ENCODE measurements at regions not wholly inside any gene's neighbourhood (a gene's known extent, or its start where the extent isn't known, plus 50 kb on each side); places are given as distances from the start of the nearest gene placed in this dataset.

DNA sequence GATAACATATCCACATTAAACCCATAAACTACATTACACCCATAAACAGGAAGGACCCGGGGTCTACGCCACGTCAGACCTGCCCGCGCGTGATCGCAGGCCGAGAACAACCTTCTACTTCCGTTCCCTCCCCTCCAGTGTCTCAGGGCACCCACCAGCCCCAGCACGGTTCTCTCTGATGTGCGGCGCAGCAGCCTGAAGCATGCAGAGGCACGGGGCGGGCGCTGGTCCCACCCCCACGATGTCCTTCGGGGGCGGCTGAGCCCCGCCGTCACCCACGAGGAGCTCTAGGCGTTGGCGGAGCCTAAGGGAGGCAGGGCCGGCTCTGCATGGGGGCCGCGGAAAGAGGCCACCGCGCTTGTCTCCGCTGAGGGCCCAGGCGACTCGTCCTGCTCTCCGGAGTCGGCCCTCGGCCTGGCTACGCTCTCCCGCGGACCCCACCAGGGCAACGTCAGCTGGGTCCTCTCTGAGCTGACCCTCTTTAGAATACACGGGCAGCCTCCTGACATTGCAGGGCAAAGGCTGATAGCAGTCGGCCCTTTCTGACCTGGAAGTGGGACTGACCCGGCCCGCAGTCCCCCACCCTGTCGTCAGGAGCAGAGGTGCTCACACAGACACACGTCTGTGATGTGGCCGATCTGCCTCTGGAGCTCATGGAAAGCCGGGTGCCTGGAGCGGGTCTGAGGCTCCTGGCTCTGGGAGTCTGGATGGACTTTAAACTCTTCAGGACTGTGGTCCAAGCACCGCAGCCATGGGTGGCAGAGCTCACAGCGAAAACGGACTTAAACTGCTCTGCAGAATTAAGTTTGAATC lies 65.6 kb upstream of the ADGRA1 start:
- ChIA-PET POLR2A (no interaction called here), CTCF (interaction anchor here (0.6 to 1.4 kb wide), 2 partner anchors 29 to 211 kb away, joined by 3 read pairs; no protein-coding TSS in a partner anchor)
- Mint-ChIP-seq H3K36me3 (no peaks in the 10 kb centered on the region), H3K27me3 (ENCODE audit: low read depth) (peaks cover 16% of the 10 kb centered on the region), H3K4me1 (peaks cover 14% of the 10 kb centered on the region), H3K27ac (no peak overlapping the region; the same call in 1 of the 2 replicates), H3K4me3 (no peak overlapping the region), H3K9me3 (no peaks in the 10 kb centered on the region)
- ATAC-seq (no peak), DNase-seq (ENCODE audit: low spot score) (no peak)
- no peak for TF ChIP-seq ESRRA (CRISPR knock-in tag; IDR thresholded peaks at IDR 0.05; ENCODE audit: borderline replicate concordance)
- TF ChIP-seq, protein P1, sequence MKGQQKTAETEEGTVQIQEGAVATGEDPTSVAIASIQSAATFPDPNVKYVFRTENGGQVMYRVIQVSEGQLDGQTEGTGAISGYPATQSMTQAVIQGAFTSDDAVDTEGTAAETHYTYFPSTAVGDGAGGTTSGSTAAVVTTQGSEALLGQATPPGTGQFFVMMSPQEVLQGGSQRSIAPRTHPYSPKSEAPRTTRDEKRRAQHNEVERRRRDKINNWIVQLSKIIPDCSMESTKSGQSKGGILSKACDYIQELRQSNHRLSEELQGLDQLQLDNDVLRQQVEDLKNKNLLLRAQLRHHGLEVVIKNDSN (CRISPR knock-in tag; IDR thresholded peaks at IDR 0.05), result no peak
- TF ChIP-seq RELA (CRISPR knock-in tag; IDR thresholded peaks at IDR 0.05; ENCODE audit: borderline replicate concordance), result no peak
- TF ChIP-seq CBFB (CRISPR knock-in tag; IDR thresholded peaks at IDR 0.05; ENCODE audit: low read depth), result no peak
- no peak for TF ChIP-seq HMGA2 (CRISPR knock-in tag; IDR thresholded peaks at IDR 0.05)
- TF ChIP-seq, protein P2, sequence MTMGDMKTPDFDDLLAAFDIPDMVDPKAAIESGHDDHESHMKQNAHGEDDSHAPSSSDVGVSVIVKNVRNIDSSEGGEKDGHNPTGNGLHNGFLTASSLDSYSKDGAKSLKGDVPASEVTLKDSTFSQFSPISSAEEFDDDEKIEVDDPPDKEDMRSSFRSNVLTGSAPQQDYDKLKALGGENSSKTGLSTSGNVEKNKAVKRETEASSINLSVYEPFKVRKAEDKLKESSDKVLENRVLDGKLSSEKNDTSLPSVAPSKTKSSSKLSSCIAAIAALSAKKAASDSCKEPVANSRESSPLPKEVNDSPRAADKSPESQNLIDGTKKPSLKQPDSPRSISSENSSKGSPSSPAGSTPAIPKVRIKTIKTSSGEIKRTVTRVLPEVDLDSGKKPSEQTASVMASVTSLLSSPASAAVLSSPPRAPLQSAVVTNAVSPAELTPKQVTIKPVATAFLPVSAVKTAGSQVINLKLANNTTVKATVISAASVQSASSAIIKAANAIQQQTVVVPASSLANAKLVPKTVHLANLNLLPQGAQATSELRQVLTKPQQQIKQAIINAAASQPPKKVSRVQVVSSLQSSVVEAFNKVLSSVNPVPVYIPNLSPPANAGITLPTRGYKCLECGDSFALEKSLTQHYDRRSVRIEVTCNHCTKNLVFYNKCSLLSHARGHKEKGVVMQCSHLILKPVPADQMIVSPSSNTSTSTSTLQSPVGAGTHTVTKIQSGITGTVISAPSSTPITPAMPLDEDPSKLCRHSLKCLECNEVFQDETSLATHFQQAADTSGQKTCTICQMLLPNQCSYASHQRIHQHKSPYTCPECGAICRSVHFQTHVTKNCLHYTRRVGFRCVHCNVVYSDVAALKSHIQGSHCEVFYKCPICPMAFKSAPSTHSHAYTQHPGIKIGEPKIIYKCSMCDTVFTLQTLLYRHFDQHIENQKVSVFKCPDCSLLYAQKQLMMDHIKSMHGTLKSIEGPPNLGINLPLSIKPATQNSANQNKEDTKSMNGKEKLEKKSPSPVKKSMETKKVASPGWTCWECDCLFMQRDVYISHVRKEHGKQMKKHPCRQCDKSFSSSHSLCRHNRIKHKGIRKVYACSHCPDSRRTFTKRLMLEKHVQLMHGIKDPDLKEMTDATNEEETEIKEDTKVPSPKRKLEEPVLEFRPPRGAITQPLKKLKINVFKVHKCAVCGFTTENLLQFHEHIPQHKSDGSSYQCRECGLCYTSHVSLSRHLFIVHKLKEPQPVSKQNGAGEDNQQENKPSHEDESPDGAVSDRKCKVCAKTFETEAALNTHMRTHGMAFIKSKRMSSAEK (CRISPR knock-in tag; IDR thresholded peaks at IDR 0.05; ENCODE audit: borderline replicate concordance), result no peak
- TF ChIP-seq, protein P3, sequence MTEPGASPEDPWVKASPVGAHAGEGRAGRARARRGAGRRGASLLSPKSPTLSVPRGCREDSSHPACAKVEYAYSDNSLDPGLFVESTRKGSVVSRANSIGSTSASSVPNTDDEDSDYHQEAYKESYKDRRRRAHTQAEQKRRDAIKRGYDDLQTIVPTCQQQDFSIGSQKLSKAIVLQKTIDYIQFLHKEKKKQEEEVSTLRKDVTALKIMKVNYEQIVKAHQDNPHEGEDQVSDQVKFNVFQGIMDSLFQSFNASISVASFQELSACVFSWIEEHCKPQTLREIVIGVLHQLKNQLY (CRISPR knock-in tag; IDR thresholded peaks at IDR 0.05), result no peak
- TF ChIP-seq, protein P4, sequence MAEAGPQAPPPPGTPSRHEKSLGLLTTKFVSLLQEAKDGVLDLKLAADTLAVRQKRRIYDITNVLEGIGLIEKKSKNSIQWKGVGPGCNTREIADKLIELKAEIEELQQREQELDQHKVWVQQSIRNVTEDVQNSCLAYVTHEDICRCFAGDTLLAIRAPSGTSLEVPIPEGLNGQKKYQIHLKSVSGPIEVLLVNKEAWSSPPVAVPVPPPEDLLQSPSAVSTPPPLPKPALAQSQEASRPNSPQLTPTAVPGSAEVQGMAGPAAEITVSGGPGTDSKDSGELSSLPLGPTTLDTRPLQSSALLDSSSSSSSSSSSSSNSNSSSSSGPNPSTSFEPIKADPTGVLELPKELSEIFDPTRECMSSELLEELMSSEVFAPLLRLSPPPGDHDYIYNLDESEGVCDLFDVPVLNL (CRISPR knock-in tag; IDR thresholded peaks at IDR 0.05; ENCODE audit: borderline replicate concordance, low read depth), result no peak
- no peak for TF ChIP-seq NFE2L1 (CRISPR knock-in tag; IDR thresholded peaks at IDR 0.05)
- TF ChIP-seq ZNF263 (CRISPR knock-in tag; IDR thresholded peaks at IDR 0.05; ENCODE audit: low read depth), result no peak
- TF ChIP-seq, protein P5, sequence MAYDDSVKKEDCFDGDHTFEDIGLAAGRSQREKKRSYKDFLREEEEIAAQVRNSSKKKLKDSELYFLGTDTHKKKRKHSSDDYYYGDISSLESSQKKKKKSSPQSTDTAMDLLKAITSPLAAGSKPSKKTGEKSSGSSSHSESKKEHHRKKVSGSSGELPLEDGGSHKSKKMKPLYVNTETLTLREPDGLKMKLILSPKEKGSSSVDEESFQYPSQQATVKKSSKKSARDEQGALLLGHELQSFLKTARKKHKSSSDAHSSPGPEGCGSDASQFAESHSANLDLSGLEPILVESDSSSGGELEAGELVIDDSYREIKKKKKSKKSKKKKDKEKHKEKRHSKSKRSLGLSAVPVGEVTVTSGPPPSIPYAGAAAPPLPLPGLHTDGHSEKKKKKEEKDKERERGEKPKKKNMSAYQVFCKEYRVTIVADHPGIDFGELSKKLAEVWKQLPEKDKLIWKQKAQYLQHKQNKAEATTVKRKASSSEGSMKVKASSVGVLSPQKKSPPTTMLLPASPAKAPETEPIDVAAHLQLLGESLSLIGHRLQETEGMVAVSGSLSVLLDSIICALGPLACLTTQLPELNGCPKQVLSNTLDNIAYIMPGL (CRISPR knock-in tag; IDR thresholded peaks at IDR 0.05), result no peak
- TF ChIP-seq TP53 (CRISPR knock-in tag; IDR thresholded peaks at IDR 0.05), result no peak
- TF ChIP-seq, protein P6, sequence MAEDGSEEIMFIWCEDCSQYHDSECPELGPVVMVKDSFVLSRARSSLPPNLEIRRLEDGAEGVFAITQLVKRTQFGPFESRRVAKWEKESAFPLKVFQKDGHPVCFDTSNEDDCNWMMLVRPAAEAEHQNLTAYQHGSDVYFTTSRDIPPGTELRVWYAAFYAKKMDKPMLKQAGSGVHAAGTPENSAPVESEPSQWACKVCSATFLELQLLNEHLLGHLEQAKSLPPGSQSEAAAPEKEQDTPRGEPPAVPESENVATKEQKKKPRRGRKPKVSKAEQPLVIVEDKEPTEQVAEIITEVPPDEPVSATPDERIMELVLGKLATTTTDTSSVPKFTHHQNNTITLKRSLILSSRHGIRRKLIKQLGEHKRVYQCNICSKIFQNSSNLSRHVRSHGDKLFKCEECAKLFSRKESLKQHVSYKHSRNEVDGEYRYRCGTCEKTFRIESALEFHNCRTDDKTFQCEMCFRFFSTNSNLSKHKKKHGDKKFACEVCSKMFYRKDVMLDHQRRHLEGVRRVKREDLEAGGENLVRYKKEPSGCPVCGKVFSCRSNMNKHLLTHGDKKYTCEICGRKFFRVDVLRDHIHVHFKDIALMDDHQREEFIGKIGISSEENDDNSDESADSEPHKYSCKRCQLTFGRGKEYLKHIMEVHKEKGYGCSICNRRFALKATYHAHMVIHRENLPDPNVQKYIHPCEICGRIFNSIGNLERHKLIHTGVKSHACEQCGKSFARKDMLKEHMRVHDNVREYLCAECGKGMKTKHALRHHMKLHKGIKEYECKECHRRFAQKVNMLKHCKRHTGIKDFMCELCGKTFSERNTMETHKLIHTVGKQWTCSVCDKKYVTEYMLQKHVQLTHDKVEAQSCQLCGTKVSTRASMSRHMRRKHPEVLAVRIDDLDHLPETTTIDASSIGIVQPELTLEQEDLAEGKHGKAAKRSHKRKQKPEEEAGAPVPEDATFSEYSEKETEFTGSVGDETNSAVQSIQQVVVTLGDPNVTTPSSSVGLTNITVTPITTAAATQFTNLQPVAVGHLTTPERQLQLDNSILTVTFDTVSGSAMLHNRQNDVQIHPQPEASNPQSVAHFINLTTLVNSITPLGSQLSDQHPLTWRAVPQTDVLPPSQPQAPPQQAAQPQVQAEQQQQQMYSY (CRISPR knock-in tag; IDR thresholded peaks at IDR 0.05), result no peak
- no peak for TF ChIP-seq GRHL2 (CRISPR knock-in tag; IDR thresholded peaks at IDR 0.05; ENCODE audit: insufficient replicate concordance, severe bottlenecking)
- TF ChIP-seq, protein P7, sequence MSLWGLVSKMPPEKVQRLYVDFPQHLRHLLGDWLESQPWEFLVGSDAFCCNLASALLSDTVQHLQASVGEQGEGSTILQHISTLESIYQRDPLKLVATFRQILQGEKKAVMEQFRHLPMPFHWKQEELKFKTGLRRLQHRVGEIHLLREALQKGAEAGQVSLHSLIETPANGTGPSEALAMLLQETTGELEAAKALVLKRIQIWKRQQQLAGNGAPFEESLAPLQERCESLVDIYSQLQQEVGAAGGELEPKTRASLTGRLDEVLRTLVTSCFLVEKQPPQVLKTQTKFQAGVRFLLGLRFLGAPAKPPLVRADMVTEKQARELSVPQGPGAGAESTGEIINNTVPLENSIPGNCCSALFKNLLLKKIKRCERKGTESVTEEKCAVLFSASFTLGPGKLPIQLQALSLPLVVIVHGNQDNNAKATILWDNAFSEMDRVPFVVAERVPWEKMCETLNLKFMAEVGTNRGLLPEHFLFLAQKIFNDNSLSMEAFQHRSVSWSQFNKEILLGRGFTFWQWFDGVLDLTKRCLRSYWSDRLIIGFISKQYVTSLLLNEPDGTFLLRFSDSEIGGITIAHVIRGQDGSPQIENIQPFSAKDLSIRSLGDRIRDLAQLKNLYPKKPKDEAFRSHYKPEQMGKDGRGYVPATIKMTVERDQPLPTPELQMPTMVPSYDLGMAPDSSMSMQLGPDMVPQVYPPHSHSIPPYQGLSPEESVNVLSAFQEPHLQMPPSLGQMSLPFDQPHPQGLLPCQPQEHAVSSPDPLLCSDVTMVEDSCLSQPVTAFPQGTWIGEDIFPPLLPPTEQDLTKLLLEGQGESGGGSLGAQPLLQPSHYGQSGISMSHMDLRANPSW (CRISPR knock-in tag; conservative IDR thresholded peaks at IDR 0.05; ENCODE audit: low read depth), result no peak
- TF ChIP-seq PRRX2 (CRISPR knock-in tag; IDR thresholded peaks at IDR 0.05), result no peak

All from WTC11 (cell line).